ENCODE measurements at regions not wholly inside any gene's neighbourhood (a gene's known extent, or its start where the extent isn't known, plus 50 kb on each side); places are given as distances from the start of the nearest gene placed in this dataset.
"Not testable (repeated sequence)": the region's sequence is repeated elsewhere in the genome, so short reads cannot be mapped to it uniquely, and the experiment has no call there.

- FAIRE-seq, result no peak
Observed at GRCh38 chr16:31754998-31755615, 118.5 kb upstream of the ZNF267 start.

DNA sequence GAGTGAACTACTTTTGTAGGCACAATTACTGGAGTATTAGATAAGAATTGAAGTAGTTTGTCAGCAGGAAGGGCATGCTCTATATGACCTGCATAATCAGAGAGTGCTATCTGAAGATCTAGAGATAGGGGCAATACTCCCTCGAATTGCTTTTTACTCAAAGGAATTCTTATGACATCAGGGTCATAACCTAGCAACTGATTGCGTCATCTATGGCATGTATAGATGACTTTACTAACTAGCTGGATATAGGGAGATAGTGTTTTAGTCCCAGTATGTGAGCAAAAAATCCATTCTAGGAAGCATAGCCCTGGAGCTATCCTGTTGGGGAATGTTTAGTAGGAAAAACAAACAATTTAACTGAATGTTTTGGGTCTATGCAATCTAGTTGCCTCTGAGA, 109.5 kb upstream of the ZNF267 start:
- no peak for FAIRE-seq

- FAIRE-seq, result no peak
Observed at GRCh38 chr16:31767267-31767666, 106.3 kb upstream of the ZNF267 start.

DNA sequence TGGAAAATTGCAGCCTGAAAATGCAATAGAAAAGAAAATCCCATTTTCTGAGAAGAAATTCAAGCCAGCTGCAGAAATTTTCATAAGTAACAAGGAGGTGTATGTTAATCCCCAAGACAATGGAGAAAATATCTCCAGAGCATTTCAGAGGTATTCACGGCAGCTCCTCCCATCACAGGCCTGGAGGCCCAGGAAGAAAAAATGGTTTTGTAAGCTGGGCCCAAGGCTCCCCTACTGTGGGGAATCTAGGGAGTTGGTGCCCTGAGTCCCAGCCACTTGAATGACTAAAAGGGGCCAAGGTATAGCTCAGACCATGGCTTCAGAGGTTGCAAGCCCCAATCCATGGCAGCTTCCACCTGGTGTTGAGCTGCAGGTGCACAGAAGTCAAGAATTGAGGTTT, 93.3 kb upstream of the ZNF267 start:
- FAIRE-seq, result no peak

DNA sequence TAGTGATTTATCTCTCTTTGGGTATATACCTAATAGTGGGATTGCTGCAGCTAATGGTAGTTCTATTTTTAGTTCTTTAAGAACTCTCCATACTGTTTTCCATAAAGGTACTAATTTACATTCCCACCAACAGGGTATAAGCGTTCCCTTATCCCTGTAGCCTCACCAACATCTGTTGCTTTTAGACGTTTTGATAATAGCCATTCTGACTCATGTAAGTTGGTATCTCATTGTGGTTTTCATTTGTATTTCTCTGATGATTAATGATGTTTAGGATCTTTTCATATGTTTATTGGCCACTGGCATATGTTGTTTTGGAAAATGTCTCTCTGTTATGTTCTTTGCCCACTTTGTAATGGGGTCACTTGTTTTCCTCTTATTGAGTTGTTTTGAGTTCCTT, 88.5 kb upstream of the ZNF267 start:
- FAIRE-seq, result no peak

- FAIRE-seq, result no peak
Observed at GRCh38 chr16:31807086-31807485, 66.5 kb upstream of the ZNF267 start.

DNA sequence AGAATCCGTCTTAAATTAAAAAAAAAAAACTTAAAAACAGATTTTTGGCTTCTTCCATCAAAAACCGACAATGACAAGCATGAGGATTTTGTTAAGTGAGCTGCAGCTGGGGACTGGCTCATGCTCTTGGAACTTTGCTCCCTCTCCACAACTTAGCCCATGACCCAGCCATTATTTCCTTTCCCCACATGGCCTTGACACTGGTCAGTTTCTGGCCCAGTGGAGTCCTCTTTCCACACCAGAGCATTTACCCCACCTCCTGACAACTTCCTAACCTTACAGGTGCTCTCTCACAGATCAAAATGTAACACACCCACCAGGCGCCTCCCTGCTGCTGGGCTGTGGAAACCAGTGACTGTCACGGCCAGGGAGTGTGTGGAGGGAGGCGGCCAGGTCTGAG, 62.7 kb upstream of the ZNF267 start:
- FAIRE-seq, result no peak

DNA sequence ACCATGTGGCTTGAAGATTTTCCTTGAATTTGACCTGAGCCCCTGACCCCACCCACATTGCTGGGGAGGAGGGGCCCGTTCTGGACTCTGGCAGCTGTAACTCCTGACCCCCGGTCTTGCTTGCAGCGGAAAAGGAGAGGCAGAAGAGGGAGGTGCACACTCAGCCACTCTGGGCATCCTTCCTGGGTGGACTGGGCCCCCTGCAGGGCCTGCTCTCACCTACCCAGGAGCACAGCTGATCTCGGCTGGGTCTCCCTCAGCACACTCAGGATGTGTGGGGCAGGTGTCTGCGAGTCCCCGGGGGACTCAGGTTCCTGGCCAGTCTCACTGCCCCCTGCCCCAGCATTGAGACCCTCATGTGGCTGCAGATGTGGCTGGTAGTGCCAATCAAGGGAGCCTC, 57.5 kb upstream of the ZNF267 start:
- not testable (repeated sequence) for FAIRE-seq

GRCh38 chr16:31819386-31819785, 54.2 kb upstream of the ZNF267 start:
- FAIRE-seq, result no peak

DNA sequence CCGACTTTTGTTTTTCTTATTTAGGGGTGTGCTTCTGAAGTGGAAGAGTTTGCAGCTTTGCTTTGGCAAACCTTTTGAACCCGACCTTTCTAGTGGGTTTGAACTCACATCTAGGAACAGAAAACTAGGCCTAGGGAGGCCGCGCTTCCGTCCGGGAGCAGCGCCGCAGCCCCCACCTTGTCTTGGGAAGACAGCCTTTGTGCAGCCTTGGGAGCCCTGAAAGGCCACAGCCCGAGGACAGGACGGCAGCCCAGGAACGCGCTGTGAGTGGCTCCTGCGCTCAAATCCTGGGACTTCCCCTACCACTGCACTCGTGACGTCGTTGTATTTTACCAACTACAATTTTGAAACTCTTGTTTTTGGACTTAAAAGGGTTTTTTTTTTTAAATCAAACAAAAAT, 53.7 kb upstream of the ZNF267 start:
- FAIRE-seq, result no peak

Data from G401.6 (cell line).